NCI-H460 (cell line): ENCODE measurements at regions not wholly inside any gene's neighbourhood (a gene's known extent, or its start where the extent isn't known, plus 50 kb on each side); places are given as distances from the start of the nearest gene placed in this dataset.

Experiments
- DNase-seq: peaks from one replicate; pipeline ENCODE4 v3.0.0-alpha.2; 2016; ENCODE audit warnings: low read depth; ENCODE audit errors: extremely low read depth

GRCh38 chr17:27390540-27390939, 65.7 kb upstream of the KSR1 start:
- DNase-seq = no peak

DNA sequence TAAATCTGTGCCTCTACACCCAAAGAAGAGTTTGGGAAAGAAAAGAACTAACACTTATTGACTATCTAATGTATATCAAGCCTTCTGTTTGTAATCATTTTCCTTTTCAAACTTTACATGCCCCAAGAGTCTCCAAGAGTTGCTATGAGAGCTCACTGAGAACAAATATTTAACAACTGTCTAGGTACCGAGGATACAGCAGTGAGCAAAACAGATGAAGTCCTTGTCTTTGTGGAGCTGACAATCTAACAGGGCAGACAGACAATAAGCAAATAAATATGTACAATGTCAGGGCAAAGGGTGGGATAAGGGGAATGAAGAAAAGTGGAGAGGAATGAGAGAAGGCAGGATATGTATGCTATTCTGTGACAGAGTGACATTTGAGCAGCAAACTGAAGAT, 64.8 kb upstream of the KSR1 start:
- DNase-seq = no peak

GRCh38 chr17:27396045-27396444, 60.2 kb upstream of the KSR1 start:
- DNase-seq = no peak

GRCh38 chr17:27396941-27397340, 59.3 kb upstream of the KSR1 start:
- no peak for DNase-seq

- no peak for DNase-seq
Observed at GRCh38 chr17:27398691-27399090, 57.6 kb upstream of the KSR1 start.

- DNase-seq = no peak
Observed at GRCh38 chr17:27400991-27401390, 55.3 kb upstream of the KSR1 start.

DNA sequence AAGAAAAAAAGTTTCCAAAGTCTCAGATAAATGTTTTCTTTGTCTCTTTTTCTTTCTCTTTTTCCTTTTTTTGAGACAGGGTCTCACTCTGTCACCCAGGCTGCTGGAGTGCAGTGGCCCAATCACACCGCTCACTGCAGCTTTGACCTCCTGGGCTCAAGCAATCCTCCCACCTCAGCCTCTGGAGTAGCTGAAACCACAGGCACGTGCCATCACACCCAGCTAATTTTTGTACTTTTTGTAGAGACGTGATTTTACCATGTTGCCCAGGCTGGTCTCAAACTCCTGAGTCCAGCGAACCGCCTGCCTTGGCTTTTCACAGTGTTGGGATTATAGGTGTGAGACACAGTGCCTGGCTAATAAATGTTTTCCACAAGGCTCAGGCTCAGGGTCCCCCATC, 53.3 kb upstream of the KSR1 start:
- no peak for DNase-seq

- DNase-seq = no peak
Observed at GRCh38 chr17:27403480-27404005, 52.7 kb upstream of the KSR1 start.

DNA sequence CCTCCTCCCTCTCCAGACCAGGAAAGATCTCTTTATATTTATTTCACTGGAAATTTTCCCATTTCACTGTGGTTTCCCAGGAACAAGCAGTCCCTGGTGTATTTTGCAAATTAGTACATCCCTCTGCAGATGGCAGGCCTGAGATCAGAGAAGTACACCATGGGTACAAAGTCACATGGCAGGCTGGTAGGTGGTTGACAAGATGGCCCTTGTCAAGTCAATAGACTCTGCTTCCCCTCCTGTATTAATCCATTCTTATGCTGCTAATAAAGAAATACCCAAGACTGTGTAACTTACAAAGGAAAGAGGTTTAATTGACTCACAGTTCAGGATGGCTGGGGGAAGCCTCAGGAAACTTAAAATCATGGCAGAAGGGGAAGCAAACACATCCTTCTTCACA, 51.6 kb upstream of the KSR1 start:
- no peak for DNase-seq
